Neural crest cell (in vitro differentiated cells): ENCODE measurements at regions not wholly inside any gene's neighbourhood (a gene's known extent, or its start where the extent isn't known, plus 50 kb on each side); places are given as distances from the start of the nearest gene placed in this dataset.
"Not testable (repeated sequence)": the region's sequence is repeated elsewhere in the genome, so short reads cannot be mapped to it uniquely, and the experiment has no call there.

ENCODE experiments used
- DNase-seq: peaks from one replicate; pipeline ENCODE4 v3.0.0; 2021; ENCODE audit warnings: low read depth, mixed read lengths, low spot score
- H3K27ac Mint-ChIP-seq: one replicate; pipeline ENCODE4 v1.8.0; 2021; ENCODE audit warnings: mild to moderate bottlenecking, mixed read lengths; ENCODE audit not compliant: unreplicated experiment
- H3K27me3 Mint-ChIP-seq: 2 replicates; pipeline ENCODE4 v1.8.0; 2021; ENCODE audit warnings: low read depth, mild to moderate bottlenecking, mixed read lengths
- H3K36me3 Mint-ChIP-seq: 2 replicates; pipeline ENCODE4 v1.8.0; 2021; ENCODE audit warnings: low read depth, mild to moderate bottlenecking, mixed read lengths
- H3K4me1 Mint-ChIP-seq: 2 replicates; pipeline ENCODE4 v1.8.0; 2021; ENCODE audit warnings: mixed read lengths
- H3K4me3 Mint-ChIP-seq: one replicate; pipeline ENCODE4 v1.8.0; 2021; ENCODE audit warnings: mild to moderate bottlenecking, mixed read lengths
- H3K9me3 Mint-ChIP-seq: 2 replicates; pipeline ENCODE4 v1.8.0; 2021; ENCODE audit warnings: mixed read lengths
- TF ChIP-seq, protein P1 (sequence below): fragments of 200-600 bp; sonication (generic); conservative IDR thresholded peaks from 2 replicates; pipeline ENCODE4 v1.5.0; 2021; ENCODE audit warnings: antibody characterized with exemption, mild to moderate bottlenecking

DNA sequence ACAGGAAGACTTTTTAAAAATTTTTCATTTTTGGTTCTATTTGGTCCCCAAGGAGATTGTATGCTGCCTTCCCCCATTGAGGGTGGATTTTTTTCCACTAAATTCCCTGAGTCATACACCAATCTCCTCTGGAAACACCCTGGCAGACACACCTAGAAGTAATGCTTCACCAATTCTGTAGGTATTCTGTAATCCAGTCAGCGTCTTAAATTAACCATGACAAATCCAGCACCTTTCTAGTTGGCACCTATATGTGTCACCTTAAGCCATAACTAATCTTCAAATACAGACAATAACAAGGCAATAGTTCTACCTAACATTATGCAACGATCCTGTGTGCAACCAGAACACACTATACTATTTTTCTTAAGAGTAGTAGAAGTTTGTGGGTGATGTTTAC lies 459.1 kb upstream of the NDN start:
- no peaks in the 10 kb centered on the region for H3K9me3 Mint-ChIP-seq
- no peaks in the 10 kb centered on the region for H3K4me1 Mint-ChIP-seq
- TF ChIP-seq, protein P1, sequence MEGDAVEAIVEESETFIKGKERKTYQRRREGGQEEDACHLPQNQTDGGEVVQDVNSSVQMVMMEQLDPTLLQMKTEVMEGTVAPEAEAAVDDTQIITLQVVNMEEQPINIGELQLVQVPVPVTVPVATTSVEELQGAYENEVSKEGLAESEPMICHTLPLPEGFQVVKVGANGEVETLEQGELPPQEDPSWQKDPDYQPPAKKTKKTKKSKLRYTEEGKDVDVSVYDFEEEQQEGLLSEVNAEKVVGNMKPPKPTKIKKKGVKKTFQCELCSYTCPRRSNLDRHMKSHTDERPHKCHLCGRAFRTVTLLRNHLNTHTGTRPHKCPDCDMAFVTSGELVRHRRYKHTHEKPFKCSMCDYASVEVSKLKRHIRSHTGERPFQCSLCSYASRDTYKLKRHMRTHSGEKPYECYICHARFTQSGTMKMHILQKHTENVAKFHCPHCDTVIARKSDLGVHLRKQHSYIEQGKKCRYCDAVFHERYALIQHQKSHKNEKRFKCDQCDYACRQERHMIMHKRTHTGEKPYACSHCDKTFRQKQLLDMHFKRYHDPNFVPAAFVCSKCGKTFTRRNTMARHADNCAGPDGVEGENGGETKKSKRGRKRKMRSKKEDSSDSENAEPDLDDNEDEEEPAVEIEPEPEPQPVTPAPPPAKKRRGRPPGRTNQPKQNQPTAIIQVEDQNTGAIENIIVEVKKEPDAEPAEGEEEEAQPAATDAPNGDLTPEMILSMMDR: no peak
- no peak for DNase-seq
- no peaks in the 10 kb centered on the region for H3K27me3 Mint-ChIP-seq
- H3K36me3 Mint-ChIP-seq: peaks cover 7% of the 10 kb centered on the region
- no peak overlapping the region for H3K4me3 Mint-ChIP-seq
- H3K27ac Mint-ChIP-seq: no peak overlapping the region

- H3K4me3 Mint-ChIP-seq: no peak overlapping the region
- peaks cover 24% of the 10 kb centered on the region for H3K36me3 Mint-ChIP-seq
- no peak for DNase-seq
- no peak overlapping the region for H3K27ac Mint-ChIP-seq
- H3K27me3 Mint-ChIP-seq: no peaks in the 10 kb centered on the region
- TF ChIP-seq, protein P1: no peak
- H3K4me1 Mint-ChIP-seq: no peaks in the 10 kb centered on the region
- H3K9me3 Mint-ChIP-seq: no peaks in the 10 kb centered on the region
Measured at GRCh38 chr15:24150542-24150941, 463.4 kb upstream of the NDN start.

- peaks cover 25% of the 10 kb centered on the region for H3K36me3 Mint-ChIP-seq
- not testable (repeated sequence) for H3K9me3 Mint-ChIP-seq, DNase-seq, H3K4me3 Mint-ChIP-seq, H3K27me3 Mint-ChIP-seq, H3K4me1 Mint-ChIP-seq, H3K27ac Mint-ChIP-seq
Measured at GRCh38 chr15:24158306-24158705, 471.2 kb upstream of the NDN start.

- not testable (repeated sequence) for H3K4me1 Mint-ChIP-seq, H3K36me3 Mint-ChIP-seq, H3K4me3 Mint-ChIP-seq, H3K27me3 Mint-ChIP-seq, DNase-seq, H3K27ac Mint-ChIP-seq, H3K9me3 Mint-ChIP-seq
Measured at GRCh38 chr15:24165512-24165911, 478.4 kb upstream of the NDN start.

DNA sequence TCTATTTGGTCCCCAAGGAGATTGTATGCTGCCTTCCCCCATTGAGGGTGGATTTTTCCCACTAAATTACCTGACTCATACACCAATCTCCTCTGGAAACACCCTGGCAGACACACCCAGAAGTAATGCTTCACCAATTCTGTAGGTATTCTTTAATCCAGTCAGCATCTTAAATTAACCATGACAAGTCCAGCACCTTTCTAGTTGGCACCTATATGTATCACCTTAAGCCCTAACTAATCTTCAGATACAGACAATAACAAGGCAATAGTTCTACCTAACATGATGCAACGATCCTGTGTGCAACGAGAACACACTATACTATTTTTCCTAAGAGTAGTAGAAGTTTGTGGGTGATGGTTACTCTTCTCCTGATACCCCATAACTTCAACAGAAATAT lies 473.3 kb upstream of the NPAP1 start:
- not testable (repeated sequence) for H3K4me1 Mint-ChIP-seq, H3K4me3 Mint-ChIP-seq, H3K27me3 Mint-ChIP-seq

GRCh38 chr15:24211742-24212476 lies 463.7 kb upstream of the NPAP1 start:
- H3K27ac Mint-ChIP-seq, H3K4me3 Mint-ChIP-seq, H3K27me3 Mint-ChIP-seq, DNase-seq, H3K9me3 Mint-ChIP-seq, H3K4me1 Mint-ChIP-seq: not testable (repeated sequence)
- peaks cover 19% of the 10 kb centered on the region for H3K36me3 Mint-ChIP-seq

More for the DNA sequence above, 473.3 kb upstream of the NPAP1 start:
- DNase-seq, H3K9me3 Mint-ChIP-seq, H3K27ac Mint-ChIP-seq, H3K36me3 Mint-ChIP-seq: not testable (repeated sequence)

DNA sequence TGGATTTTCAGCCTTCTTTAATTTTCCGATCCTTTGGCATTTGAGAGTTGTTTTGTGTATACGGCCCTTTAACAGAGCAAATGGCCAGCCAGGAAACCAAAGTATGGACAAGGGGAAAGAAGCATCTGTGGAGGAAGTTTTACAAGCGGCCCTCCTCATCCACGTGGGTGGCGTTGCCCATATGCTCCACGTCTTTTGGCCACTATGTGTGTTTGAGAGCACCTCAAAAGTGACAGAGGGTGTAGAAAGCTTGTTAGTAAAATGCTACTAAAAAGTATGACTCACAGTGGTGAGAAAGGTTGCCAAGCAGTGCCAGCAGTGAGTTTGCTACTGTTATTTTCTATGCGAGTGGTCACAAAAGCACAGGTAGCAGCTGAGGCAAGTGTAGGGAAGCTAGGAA lies 451.8 kb upstream of the NPAP1 start:
- Mint-ChIP-seq H3K4me3 (no peak overlapping the region), H3K27ac (no peak overlapping the region), H3K4me1 (no peaks in the 10 kb centered on the region), H3K36me3 (peaks cover 6% of the 10 kb centered on the region), H3K9me3 (peaks cover 8% of the 10 kb centered on the region), H3K27me3 (no peaks in the 10 kb centered on the region)
- DNase-seq: no peak
- TF ChIP-seq, protein P1: no peak
